C4-2B (cell line): ENCODE measurements at regions not wholly inside any gene's neighbourhood (a gene's known extent, or its start where the extent isn't known, plus 50 kb on each side); places are given as distances from the start of the nearest gene placed in this dataset.

Experiments
- H3K27ac ChIP-seq: fragments of 450-650 bp; 2 replicates; pipeline ENCODE4 v1.5.1; 2017
- ZFX ChIP-seq: fragments of 450-650 bp; IDR thresholded peaks from 2 replicates; pipeline ENCODE4 v1.6.1; 2017
- TF ChIP-seq, protein P1 (sequence below): fragments of 450-650 bp; conservative IDR thresholded peaks from 2 replicates; pipeline ENCODE4 v1.5.1; 2017; ENCODE audit warnings: mild to moderate bottlenecking

DNA sequence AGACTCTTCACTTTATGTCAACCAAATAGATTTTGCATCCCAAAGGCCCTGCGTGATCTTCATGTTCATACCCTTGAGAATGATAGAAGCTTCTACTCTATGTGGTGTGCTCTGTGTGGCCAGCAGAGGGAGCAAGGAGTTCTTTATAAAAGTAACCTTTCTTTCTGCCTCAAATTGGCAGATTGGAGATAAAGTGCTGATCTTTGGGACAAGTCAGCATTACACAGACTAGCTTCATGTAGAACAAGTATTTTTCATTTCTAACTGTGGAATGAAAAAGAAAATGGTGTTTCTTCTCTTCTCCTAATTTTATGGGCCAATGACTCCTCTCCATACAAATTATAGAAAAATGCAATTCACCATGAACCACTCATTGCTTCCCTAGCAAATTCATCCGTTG, 1214.1 kb downstream of the SORCS1 start:
- TF ChIP-seq, protein P1, sequence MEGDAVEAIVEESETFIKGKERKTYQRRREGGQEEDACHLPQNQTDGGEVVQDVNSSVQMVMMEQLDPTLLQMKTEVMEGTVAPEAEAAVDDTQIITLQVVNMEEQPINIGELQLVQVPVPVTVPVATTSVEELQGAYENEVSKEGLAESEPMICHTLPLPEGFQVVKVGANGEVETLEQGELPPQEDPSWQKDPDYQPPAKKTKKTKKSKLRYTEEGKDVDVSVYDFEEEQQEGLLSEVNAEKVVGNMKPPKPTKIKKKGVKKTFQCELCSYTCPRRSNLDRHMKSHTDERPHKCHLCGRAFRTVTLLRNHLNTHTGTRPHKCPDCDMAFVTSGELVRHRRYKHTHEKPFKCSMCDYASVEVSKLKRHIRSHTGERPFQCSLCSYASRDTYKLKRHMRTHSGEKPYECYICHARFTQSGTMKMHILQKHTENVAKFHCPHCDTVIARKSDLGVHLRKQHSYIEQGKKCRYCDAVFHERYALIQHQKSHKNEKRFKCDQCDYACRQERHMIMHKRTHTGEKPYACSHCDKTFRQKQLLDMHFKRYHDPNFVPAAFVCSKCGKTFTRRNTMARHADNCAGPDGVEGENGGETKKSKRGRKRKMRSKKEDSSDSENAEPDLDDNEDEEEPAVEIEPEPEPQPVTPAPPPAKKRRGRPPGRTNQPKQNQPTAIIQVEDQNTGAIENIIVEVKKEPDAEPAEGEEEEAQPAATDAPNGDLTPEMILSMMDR = peak; percentile 87
- TF ChIP-seq ZFX = no peak
- H3K27ac ChIP-seq = no peak overlapping the region

- TF ChIP-seq, protein P1 = no peak
- TF ChIP-seq ZFX = no peak
- no peak overlapping the region for H3K27ac ChIP-seq
These were observed 1214.8 kb downstream of the SORCS1 start for GRCh38 chr10:105949721-105950120.

DNA sequence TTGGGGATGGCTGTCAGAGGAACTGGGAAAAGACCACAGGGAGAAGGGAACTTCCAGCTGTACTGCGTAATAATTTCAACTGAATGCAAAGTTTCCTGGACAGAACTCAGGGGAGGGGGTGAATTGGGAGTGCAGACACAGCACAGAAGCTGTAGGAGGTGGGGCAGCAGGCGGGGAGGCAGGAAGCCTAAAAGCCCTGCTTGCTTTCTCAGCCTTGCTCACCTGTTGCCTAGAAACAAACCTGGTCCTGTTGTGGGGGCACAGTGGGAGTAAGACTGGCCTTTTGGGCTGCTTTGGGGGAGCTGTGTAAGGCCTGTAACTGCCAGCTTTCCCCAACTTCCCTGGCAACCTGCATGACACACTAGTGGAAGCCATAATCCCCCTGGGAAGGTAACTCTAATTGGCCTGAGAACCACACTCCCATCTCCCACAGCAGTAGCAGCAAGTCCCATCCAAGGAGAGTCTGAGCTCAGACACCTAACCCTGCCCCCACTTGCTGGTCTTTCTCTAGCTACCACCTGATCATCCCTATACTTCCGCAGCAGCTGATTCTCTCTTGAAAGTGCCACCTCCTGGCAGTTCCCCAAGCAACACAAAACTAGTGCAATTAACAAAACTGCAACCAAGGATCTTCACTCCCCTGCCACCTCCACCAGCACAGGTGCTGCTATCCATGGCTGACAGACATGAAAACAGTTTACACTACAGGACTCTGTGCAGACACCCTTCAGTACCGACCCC, 1239.3 kb downstream of the SORCS1 start:
- TF ChIP-seq ZFX = no peak
- TF ChIP-seq, protein P1 = no peak
- H3K27ac ChIP-seq = no peak overlapping the region

DNA sequence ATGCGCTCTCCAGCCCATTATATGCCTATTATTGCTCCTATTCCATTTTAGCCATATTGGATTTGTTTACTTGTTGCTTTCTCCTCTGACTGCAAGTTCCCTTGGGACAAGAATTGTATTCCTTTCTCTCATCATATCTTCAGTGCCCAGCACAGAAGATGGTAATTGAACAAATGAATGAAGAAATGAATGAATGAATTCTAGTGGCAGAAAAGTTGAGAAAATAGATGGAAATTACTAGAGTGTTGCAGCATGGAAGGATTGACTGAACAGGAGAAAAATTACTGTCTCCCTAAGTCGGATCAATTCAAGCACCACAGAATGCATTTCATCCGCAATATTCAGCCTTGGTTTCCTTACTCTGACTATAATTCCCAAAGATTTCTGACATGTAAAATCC, 1243.2 kb downstream of the SORCS1 start:
- TF ChIP-seq, protein P1 = no peak
- TF ChIP-seq ZFX = no peak
- H3K27ac ChIP-seq = no peak overlapping the region

DNA sequence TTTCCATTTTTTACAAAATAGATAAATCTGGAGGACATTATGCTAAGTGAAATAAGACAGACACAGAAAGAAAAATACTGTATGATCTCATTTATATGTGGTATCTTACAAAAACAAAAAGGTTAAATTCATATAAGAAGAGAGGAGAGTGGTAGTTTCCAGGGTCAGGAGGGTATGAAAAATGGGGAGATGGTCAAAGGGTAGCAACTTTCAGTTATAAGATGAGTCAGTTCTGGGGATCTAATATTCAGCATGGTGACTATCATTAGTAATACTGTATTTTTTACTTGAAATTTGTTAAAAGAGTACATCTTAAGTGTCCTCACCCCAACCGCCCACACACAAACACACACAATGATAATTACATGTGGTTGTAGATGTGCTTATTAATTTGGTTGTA, 1250.1 kb downstream of the SORCS1 start:
- no peak overlapping the region for H3K27ac ChIP-seq
- TF ChIP-seq ZFX = no peak
- TF ChIP-seq, protein P1 = no peak

DNA sequence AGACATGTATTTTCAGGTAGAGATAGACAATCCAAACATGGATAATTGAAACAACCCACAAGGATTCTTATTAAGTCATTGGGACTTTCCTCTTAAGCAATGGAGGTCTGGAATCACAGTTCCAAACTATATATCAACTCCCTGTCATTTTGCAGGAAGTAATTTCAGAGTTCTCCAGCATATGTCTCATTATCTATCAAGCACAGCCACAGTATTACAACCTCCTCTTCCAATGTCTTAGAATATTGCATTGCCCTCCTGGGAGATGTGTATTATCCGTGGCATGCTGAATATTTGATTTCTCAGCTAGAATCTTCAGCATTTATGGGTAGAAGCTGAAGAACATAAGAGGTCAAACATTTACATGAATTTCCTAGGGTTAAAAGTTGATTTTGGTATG, 1255.8 kb downstream of the SORCS1 start:
- no peak for TF ChIP-seq ZFX
- TF ChIP-seq, protein P1 = no peak

DNA sequence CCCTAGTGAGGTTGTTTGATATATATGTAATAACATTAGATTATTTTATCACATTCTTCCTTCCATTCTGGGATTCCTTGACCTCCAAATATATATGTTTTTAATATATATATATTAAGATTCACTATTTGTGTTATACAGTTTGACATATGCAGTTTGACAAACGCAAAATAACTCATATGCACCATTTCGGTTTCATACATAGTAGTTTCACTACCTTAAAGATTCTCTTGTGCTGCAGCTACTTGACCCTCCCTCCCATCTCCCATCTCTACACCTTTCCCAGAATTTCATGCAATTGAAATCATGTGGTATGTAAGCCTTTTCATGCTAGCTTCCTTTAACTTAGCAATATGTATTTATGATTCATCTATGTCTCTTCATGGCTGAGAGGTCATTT, 1244.4 kb downstream of the SORCS3 start:
- TF ChIP-seq, protein P1 = no peak
- TF ChIP-seq ZFX = no peak
- no peak overlapping the region for H3K27ac ChIP-seq

More for the DNA sequence above, 1255.8 kb downstream of the SORCS1 start:
- no peak overlapping the region for H3K27ac ChIP-seq
